HK-2 (cell line): ENCODE measurements at regions not wholly inside any gene's neighbourhood (a gene's known extent, or its start where the extent isn't known, plus 50 kb on each side); places are given as distances from the start of the nearest gene placed in this dataset.
"Not testable (repeated sequence)": the region's sequence is repeated elsewhere in the genome, so short reads cannot be mapped to it uniquely, and the experiment has no call there.

Source experiments
- DNase-seq: peaks from one replicate; pipeline ENCODE4 v3.0.0-alpha.2; 2018; ENCODE audit not compliant: unreplicated experiment

- DNase-seq = no peak
These were observed 154.4 kb downstream of the CDRT15L2 start for GRCh38 chr17:20733923-20734322.

GRCh38 chr17:20735796-20736195, 156.3 kb downstream of the CDRT15L2 start:
- no peak for DNase-seq

GRCh38 chr17:20737636-20738035, 158.1 kb downstream of the CDRT15L2 start:
- DNase-seq = not testable (repeated sequence)

- DNase-seq = no peak
These were observed 191.6 kb downstream of the CDRT15L2 start for GRCh38 chr17:20771104-20771503.

- no peak for DNase-seq
These were observed 195.1 kb downstream of the CDRT15L2 start for GRCh38 chr17:20774472-20775135.

GRCh38 chr17:20775331-20775730, 195.8 kb downstream of the CDRT15L2 start:
- DNase-seq = no peak

GRCh38 chr17:20779521-20779920, 200.0 kb downstream of the CDRT15L2 start:
- no peak for DNase-seq

- no peak for DNase-seq
These were observed 201.7 kb downstream of the CDRT15L2 start for GRCh38 chr17:20781260-20781659.

- not testable (repeated sequence) for DNase-seq
These were observed 202.3 kb downstream of the CDRT15L2 start for GRCh38 chr17:20781869-20782268.

- DNase-seq = no peak
These were observed 203.6 kb downstream of the CDRT15L2 start for GRCh38 chr17:20783091-20783490.

- no peak for DNase-seq
These were observed 204.7 kb downstream of the CDRT15L2 start for GRCh38 chr17:20784100-20784665.

- no peak for DNase-seq
These were observed 207.8 kb downstream of the CDRT15L2 start for GRCh38 chr17:20787281-20787680.

- no peak for DNase-seq
These were observed 212.1 kb downstream of the CDRT15L2 start for GRCh38 chr17:20791626-20792025.

GRCh38 chr17:20794532-20794931, 215.0 kb downstream of the CDRT15L2 start:
- not testable (repeated sequence) for DNase-seq

- no peak for DNase-seq
These were observed 217.8 kb downstream of the CDRT15L2 start for GRCh38 chr17:20797292-20797691.

GRCh38 chr17:20800146-20800545, 220.6 kb downstream of the CDRT15L2 start:
- no peak for DNase-seq

- DNase-seq = no peak
These were observed 226.2 kb downstream of the CDRT15L2 start for GRCh38 chr17:20805751-20806150.

GRCh38 chr17:20807566-20807965, 228.0 kb downstream of the CDRT15L2 start:
- not testable (repeated sequence) for DNase-seq

- DNase-seq = not testable (repeated sequence)
These were observed 227.4 kb downstream of the USP22 start for GRCh38 chr17:20815410-20815809.

GRCh38 chr17:20823905-20824304, 218.9 kb downstream of the USP22 start:
- no peak for DNase-seq

GRCh38 chr17:20825539-20825938, 217.3 kb downstream of the USP22 start:
- no peak for DNase-seq

- not testable (repeated sequence) for DNase-seq
These were observed 202.4 kb downstream of the USP22 start for GRCh38 chr17:20840453-20840852.

- DNase-seq = not testable (repeated sequence)
These were observed 201.6 kb downstream of the USP22 start for GRCh38 chr17:20840987-20841865.
